Heart left ventricle (tissue), 13 donors: ENCODE measurements at regions not wholly inside any gene's neighbourhood (a gene's known extent, or its start where the extent isn't known, plus 50 kb on each side); places are given as distances from the start of the nearest gene placed in this dataset.

Source experiments
- POLR2A ChIP-seq, 2 donors: fragments of 450-650 bp; IDR thresholded peaks; one replicate each; pipeline ENCODE4 v1.6.1; 2017; ENCODE audit warnings: antibody characterized with exemption in 2 of 2, mild to moderate bottlenecking in 2 of 2, moderate library complexity in 2 of 2
- TF ChIP-seq, protein P1 (sequence below), 12 donors: fragments of 200-600 bp; sonication (generic) in 4 of 12; IDR thresholded peaks; one replicate each; pipeline versions ENCODE4 v1.5.0 to v1.8.0; 2018 to 2022; ENCODE audit warnings: antibody characterized with exemption in 12 of 12, mild to moderate bottlenecking in 5 of 12
- donor health status: ischemic (EF 13 %, LVEDD 7.1; RV severe dilation, severe dysfunction).
- donor health status: DM: no; HTN: yes; CAD: no.
- donor health status: DM: no; HTN: no; CAD: no.
- donor health status: ischemic (EF 25% LVEDD 6.9; RV normal size, moderate dysfunction).
- donor health status: ischemic (EF 25% LVEDD 5.7; RV mildly dilated, moderate dysfunction).
- donor health status: ischemic (EF 35%, LVEDD 5.7; RV mildly dilated, moderate dysfunction).
- donor health status: nonischemic (EF 11% LVEDD 7.7; RV severe dilation, severe dysfunction).
- donor health status: DM: yes; HTN: yes; CAD: no.
- donor health status: PGD.
- donor health status: ischemic (EF 29% LVEDD 5.4; RV normal size, mild dysfunction).
- donor health status: nonischemic (EF 23%, LVEDD 6.1; RV moderate dilation, normal function).

DNA sequence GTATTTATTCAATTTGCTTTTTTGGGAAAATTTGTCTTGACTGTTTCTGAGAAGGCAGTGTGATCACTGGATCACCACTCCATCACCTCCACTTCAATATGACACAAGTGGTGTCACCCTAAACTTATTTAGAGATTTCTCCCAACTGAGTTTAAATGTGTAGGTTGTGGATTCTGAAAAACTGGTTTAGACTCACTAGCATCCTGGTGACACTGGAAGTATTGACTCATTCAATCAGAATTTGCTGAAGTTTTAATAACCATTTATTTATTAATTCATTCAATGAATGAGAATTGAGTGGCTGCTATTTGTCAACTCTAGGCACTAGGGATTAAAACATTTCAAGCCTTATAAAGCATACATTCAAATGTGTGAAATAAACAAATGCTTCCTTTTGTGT is 819.1 kb upstream of the EPHA5 start:
- TF ChIP-seq, protein P1, sequence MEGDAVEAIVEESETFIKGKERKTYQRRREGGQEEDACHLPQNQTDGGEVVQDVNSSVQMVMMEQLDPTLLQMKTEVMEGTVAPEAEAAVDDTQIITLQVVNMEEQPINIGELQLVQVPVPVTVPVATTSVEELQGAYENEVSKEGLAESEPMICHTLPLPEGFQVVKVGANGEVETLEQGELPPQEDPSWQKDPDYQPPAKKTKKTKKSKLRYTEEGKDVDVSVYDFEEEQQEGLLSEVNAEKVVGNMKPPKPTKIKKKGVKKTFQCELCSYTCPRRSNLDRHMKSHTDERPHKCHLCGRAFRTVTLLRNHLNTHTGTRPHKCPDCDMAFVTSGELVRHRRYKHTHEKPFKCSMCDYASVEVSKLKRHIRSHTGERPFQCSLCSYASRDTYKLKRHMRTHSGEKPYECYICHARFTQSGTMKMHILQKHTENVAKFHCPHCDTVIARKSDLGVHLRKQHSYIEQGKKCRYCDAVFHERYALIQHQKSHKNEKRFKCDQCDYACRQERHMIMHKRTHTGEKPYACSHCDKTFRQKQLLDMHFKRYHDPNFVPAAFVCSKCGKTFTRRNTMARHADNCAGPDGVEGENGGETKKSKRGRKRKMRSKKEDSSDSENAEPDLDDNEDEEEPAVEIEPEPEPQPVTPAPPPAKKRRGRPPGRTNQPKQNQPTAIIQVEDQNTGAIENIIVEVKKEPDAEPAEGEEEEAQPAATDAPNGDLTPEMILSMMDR (IDR thresholded peaks at IDR 0.05): no peak
- no peak for TF ChIP-seq POLR2A (IDR thresholded peaks at IDR 0.05)
